ENCODE measurements at regions not wholly inside any gene's neighbourhood (a gene's known extent, or its start where the extent isn't known, plus 50 kb on each side); places are given as distances from the start of the nearest gene placed in this dataset.
A peak's percentile ranks its signal among the peaks of the same experiment; 100 is the strongest.

DNA sequence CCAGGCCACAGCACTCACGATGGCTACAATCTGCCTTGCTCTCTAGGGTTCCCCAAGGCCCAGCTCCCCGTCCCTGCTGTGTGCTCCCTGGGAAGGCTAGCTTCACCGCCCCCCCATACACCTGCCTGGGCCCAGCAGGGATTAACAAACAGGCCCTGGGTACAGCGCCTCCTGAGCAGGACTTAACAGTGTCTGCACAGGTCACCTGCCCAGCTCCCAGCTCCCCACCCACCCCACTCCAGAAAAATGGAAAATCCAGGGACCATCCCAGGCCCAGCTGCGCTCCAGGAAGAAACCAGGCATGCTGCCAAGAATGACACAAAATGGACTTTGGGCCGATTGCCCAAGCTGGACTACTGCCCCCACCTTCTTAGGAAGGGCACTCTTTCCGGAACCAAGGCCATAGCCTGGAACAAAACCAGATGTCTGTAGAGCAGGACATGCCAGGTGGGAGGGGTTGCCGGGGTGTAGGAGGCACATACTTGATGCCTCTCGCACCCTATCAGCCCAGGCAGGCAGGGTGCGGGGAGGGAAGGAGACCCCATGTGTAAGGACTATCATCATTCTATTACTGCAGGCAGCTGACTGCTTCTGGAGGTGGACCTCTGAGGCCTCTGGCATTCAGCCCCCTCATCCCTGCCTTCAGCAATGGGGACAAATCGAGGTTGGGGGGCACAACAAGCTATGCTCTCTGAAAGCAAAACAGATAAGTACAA is 104.9 kb downstream of the SNX5 start (continued):
- TF ChIP-seq, protein P1, sequence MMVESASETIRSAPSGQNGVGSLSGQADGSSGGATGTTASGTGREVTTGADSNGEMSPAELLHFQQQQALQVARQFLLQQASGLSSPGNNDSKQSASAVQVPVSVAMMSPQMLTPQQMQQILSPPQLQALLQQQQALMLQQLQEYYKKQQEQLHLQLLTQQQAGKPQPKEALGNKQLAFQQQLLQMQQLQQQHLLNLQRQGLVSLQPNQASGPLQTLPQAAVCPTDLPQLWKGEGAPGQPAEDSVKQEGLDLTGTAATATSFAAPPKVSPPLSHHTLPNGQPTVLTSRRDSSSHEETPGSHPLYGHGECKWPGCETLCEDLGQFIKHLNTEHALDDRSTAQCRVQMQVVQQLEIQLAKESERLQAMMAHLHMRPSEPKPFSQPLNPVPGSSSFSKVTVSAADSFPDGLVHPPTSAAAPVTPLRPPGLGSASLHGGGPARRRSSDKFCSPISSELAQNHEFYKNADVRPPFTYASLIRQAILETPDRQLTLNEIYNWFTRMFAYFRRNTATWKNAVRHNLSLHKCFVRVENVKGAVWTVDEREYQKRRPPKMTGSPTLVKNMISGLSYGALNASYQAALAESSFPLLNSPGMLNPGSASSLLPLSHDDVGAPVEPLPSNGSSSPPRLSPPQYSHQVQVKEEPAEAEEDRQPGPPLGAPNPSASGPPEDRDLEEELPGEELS (CRISPR knock-in tag; IDR thresholded peaks at IDR 0.05) = peak; percentile 98
- no peak for TF ChIP-seq CENPBD1 (CRISPR knock-in tag; IDR thresholded peaks at IDR 0.05; ENCODE audit: borderline replicate concordance, low read depth)
- TF ChIP-seq, protein P2, sequence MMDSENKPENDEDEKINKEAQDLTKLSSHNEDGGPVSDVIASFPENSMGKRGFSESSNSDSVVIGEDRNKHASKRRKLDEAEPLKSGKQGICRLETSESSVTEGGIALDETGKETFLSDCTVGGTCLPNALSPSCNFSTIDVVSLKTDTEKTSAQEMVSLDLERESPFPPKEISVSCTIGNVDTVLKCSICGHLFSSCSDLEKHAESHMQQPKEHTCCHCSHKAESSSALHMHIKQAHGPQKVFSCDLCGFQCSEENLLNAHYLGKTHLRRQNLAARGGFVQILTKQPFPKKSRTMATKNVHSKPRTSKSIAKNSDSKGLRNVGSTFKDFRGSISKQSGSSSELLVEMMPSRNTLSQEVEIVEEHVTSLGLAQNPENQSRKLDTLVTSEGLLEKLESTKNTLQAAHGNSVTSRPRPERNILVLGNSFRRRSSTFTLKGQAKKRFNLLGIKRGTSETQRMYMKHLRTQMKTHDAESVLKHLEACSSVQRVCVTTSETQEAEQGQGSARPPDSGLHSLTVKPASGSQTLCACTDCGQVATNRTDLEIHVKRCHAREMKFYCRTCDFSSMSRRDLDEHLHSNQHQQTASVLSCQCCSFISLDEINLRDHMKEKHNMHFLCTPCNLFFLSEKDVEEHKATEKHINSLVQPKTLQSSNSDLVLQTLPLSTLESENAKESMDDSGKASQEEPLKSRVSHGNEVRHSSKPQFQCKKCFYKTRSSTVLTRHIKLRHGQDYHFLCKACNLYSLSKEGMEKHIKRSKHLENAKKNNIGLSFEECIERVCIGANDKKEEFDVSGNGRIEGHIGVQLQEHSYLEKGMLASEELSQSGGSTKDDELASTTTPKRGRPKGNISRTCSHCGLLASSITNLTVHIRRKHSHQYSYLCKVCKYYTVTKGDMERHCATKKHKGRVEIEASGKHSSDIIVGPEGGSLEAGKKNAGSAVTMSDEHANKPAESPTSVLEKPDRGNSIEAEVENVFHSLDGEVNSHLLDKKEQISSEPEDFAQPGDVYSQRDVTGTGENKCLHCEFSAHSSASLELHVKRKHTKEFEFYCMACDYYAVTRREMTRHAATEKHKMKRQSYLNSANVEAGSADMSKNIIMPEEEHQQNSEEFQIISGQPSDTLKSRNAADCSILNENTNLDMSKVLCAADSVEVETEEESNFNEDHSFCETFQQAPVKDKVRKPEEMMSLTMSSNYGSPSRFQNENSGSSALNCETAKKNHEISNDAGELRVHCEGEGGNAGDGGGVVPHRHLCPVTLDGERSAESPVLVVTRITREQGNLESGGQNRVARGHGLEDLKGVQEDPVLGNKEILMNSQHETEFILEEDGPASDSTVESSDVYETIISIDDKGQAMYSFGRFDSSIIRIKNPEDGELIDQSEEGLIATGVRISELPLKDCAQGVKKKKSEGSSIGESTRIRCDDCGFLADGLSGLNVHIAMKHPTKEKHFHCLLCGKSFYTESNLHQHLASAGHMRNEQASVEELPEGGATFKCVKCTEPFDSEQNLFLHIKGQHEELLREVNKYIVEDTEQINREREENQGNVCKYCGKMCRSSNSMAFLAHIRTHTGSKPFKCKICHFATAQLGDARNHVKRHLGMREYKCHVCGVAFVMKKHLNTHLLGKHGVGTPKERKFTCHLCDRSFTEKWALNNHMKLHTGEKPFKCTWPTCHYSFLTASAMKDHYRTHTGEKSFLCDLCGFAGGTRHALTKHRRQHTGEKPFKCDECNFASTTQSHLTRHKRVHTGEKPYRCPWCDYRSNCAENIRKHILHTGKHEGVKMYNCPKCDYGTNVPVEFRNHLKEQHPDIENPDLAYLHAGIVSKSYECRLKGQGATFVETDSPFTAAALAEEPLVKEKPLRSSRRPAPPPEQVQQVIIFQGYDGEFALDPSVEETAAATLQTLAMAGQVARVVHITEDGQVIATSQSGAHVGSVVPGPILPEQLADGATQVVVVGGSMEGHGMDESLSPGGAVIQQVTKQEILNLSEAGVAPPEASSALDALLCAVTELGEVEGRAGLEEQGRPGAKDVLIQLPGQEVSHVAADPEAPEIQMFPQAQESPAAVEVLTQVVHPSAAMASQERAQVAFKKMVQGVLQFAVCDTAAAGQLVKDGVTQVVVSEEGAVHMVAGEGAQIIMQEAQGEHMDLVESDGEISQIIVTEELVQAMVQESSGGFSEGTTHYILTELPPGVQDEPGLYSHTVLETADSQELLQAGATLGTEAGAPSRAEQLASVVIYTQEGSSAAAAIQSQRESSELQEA (CRISPR knock-in tag; IDR thresholded peaks at IDR 0.05; ENCODE audit: not compliant biosample characterization) = peak; percentile 88
- TF ChIP-seq, protein P3, sequence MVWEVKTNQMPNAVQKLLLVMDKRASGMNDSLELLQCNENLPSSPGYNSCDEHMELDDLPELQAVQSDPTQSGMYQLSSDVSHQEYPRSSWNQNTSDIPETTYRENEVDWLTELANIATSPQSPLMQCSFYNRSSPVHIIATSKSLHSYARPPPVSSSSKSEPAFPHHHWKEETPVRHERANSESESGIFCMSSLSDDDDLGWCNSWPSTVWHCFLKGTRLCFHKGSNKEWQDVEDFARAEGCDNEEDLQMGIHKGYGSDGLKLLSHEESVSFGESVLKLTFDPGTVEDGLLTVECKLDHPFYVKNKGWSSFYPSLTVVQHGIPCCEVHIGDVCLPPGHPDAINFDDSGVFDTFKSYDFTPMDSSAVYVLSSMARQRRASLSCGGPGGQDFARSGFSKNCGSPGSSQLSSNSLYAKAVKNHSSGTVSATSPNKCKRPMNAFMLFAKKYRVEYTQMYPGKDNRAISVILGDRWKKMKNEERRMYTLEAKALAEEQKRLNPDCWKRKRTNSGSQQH (CRISPR knock-in tag; IDR thresholded peaks at IDR 0.05; ENCODE audit: low read depth) = peak; percentile 98
- no peak for TF ChIP-seq ZNF10 (CRISPR knock-in tag; IDR thresholded peaks at IDR 0.05; ENCODE audit: borderline replicate concordance, low read depth)
- peak; percentile 100 for TF ChIP-seq MTA1 (CRISPR knock-in tag; IDR thresholded peaks at IDR 0.05; ENCODE audit: borderline replicate concordance)
- TF ChIP-seq FOXP1 (IDR thresholded peaks at IDR 0.05) = no peak
- peak; percentile 95 for TF ChIP-seq FOXP1 (CRISPR knock-in tag; IDR thresholded peaks at IDR 0.05)
- no peak for TF ChIP-seq RBFOX2 (IDR thresholded peaks at IDR 0.05; ENCODE audit: low read depth, low read length)
- no peak for TF ChIP-seq RAD51 (IDR thresholded peaks at IDR 0.05; ENCODE audit: borderline replicate concordance)
- TF ChIP-seq U2AF2 (IDR thresholded peaks at IDR 0.05; ENCODE audit: low read depth, low read length) = peak; percentile 76; the same call in 1 of the 2 replicates
- TF ChIP-seq RFX1 (IDR thresholded peaks at IDR 0.05) = no peak
- TF ChIP-seq CSRNP2 (CRISPR knock-in tag; conservative IDR thresholded peaks at IDR 0.05; ENCODE audit: low read depth) = no peak
- TF ChIP-seq THAP11 (CRISPR knock-in tag; IDR thresholded peaks at IDR 0.05) = peak; percentile 91
- TF ChIP-seq HNRNPK (IDR thresholded peaks at IDR 0.05; ENCODE audit: low read depth, low read length, poor library complexity, severe bottlenecking) = no peak
- peak; percentile 100 for TF ChIP-seq ZBTB7B (CRISPR knock-in tag; IDR thresholded peaks at IDR 0.05)
- TF ChIP-seq CEBPG (CRISPR knock-in tag; IDR thresholded peaks at IDR 0.05) = peak; percentile 99

Data from HepG2 (cell line).